Adipocyte (in vitro differentiated cells): ENCODE measurements at regions not wholly inside any gene's neighbourhood (a gene's known extent, or its start where the extent isn't known, plus 50 kb on each side); places are given as distances from the start of the nearest gene placed in this dataset.

ENCODE experiments used
- DNase-seq: peaks from one replicate; pipeline ENCODE4 v3.0.0-alpha.2; 2015; ENCODE audit warnings: low read depth
- H3K27me3 ChIP-seq: replicated peaks from 2 replicates; pipeline ENCODE4 v1.7.0; 2013; ENCODE audit warnings: mild to moderate bottlenecking, low read length, moderate library complexity; ENCODE audit not compliant: control insufficient read depth, insufficient read depth
- H3K36me3 ChIP-seq: 2 replicates; pipeline ENCODE4 v1.7.0; 2013; ENCODE audit warnings: low read length, mild to moderate bottlenecking, moderate library complexity; ENCODE audit not compliant: control insufficient read depth, insufficient read depth, severe bottlenecking
- H3K4me1 ChIP-seq: 2 replicates; pipeline ENCODE4 v1.7.0; 2013; ENCODE audit warnings: mild to moderate bottlenecking, low read length, moderate library complexity; ENCODE audit not compliant: control insufficient read depth, insufficient read depth
- H3K4me3 ChIP-seq: 2 replicates; pipeline ENCODE4 v1.7.0; 2013; ENCODE audit warnings: mild to moderate bottlenecking, low read length, moderate library complexity
- H3K9ac ChIP-seq: 2 replicates; pipeline ENCODE4 v1.7.0; 2013; ENCODE audit warnings: mild to moderate bottlenecking, low read length, moderate library complexity
- H3K9me3 ChIP-seq: 2 replicates; pipeline ENCODE4 v1.7.0; 2013; ENCODE audit warnings: mild to moderate bottlenecking, low read length, moderate library complexity; ENCODE audit not compliant: control insufficient read depth

DNA sequence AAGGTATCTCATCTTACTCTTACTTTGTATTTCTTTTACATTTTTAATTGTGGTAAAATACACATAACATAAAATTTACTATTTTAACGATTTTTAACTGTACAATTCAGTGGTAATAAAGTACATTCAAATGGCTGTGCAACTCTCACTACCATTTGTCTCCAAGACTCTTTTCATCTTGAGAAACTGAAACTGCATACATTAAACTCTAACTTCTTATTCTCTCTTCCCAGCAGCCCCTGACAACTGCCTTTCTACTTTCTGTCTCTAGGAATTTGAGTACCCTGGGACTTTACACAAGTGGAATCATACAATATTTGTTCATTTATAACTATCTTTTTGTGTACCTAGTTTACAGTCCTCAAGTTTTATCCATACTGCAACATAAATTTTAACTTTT is 725.8 kb upstream of the KIRREL3 start:
- Histone ChIP-seq H3K4me1 (no peaks in the 10 kb centered on the region), H3K9me3 (no peaks in the 10 kb centered on the region), H3K4me3 (no peak overlapping the region), H3K36me3 (no peaks in the 10 kb centered on the region), H3K27me3 (no peaks in the 10 kb centered on the region), H3K9ac (no peak overlapping the region)
- no peak for DNase-seq

DNA sequence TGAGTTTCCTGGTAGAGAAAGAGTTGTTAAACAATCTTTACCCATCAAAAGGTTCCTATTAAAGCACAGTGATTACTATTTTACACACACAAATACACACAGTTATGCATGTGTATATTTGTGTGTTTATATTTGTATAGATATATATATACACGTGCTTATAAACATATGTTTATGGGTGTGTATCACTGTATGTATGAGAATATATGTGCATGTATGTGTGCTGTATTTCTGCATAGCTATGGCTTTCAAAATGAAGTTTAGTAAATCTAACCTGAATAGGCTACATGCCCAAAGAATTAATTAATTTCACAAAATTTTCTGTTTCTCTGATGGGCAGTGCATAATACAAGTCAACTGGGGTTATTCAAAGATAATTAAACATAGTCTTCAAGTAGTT is 723.1 kb upstream of the KIRREL3 start:
- no peaks in the 10 kb centered on the region for H3K36me3 ChIP-seq
- no peak overlapping the region for H3K9ac ChIP-seq
- no peak overlapping the region for H3K4me3 ChIP-seq
- no peaks in the 10 kb centered on the region for H3K9me3 ChIP-seq
- no peaks in the 10 kb centered on the region for H3K27me3 ChIP-seq
- DNase-seq = no peak
- H3K4me1 ChIP-seq = no peaks in the 10 kb centered on the region

DNA sequence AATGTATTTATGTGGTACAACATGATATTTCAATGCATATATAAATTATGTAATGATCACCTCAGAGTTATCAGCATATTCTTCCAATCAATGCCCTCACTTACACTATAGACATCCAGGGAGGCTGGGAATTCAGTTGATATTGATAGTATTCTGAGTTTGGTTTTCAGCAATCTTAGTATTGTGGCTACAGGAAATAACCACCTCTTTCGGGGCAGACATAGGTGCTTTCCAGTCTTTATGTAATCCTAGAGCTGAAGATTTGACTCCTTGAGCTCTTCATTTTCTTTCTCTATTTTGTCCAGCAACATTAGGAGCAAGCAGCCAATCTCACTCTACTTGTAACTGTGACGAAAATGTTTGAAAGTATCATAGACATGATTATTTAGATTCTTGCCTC is 712.7 kb upstream of the KIRREL3 start:
- H3K4me1 ChIP-seq = no peaks in the 10 kb centered on the region
- no peaks in the 10 kb centered on the region for H3K36me3 ChIP-seq
- no peak overlapping the region for H3K9ac ChIP-seq
- no peak for DNase-seq
- no peaks in the 10 kb centered on the region for H3K27me3 ChIP-seq
- H3K4me3 ChIP-seq = no peak overlapping the region
- no peaks in the 10 kb centered on the region for H3K9me3 ChIP-seq

DNA sequence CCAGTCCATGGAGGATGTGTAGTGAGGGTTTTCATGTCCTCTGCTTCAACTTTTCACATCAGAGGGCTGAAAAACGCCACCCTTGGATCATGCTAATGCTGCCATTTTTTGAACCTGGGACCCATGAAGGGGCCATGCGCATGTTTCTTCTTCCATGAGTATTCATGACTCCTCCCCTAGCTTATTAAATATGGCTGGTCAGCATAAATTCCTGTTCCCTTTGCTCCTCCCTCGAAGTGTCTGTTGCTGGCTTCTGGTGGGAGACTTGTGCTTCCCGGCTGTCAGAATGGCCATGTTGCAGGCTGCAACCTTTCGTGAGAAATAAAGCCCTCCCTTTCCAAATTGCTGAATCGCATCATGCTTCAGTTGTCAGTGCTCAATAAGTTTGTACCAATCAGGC is 711.2 kb upstream of the KIRREL3 start:
- no peak for DNase-seq
- H3K9me3 ChIP-seq = no peaks in the 10 kb centered on the region
- no peaks in the 10 kb centered on the region for H3K36me3 ChIP-seq
- H3K27me3 ChIP-seq = no peaks in the 10 kb centered on the region
- no peak overlapping the region for H3K4me3 ChIP-seq
- H3K9ac ChIP-seq = no peak overlapping the region
- H3K4me1 ChIP-seq = no peaks in the 10 kb centered on the region

DNA sequence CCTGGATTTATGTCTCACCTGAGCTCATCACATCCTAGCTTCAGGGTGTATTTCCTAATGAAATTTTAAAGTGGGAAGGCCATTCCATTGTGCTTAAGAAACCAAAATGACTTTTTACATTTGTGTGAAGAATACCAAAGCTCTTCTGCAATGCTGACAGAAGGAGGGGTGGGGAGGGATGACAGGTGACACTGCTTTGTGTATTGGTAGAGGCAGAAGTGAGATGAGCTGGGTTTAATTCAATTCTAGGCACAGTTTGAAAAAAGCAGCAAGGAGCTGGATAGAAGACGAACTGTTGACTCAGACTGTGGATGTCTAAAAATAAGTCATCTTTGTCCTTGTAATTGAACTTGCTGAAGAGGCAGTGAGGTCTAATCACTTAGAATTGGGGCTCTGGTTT is 710.3 kb upstream of the KIRREL3 start:
- H3K4me3 ChIP-seq = no peak overlapping the region
- no peaks in the 10 kb centered on the region for H3K9me3 ChIP-seq
- H3K9ac ChIP-seq = no peak overlapping the region
- no peak for DNase-seq
- no peaks in the 10 kb centered on the region for H3K27me3 ChIP-seq
- H3K4me1 ChIP-seq = no peaks in the 10 kb centered on the region
- no peaks in the 10 kb centered on the region for H3K36me3 ChIP-seq

GRCh38 chr11:127709960-127710359 is 709.4 kb upstream of the KIRREL3 start:
- Histone ChIP-seq H3K9ac (no peak overlapping the region), H3K36me3 (no peaks in the 10 kb centered on the region), H3K4me1 (no peaks in the 10 kb centered on the region), H3K9me3 (no peaks in the 10 kb centered on the region), H3K4me3 (no peak overlapping the region), H3K27me3 (no peaks in the 10 kb centered on the region)
- no peak for DNase-seq

DNA sequence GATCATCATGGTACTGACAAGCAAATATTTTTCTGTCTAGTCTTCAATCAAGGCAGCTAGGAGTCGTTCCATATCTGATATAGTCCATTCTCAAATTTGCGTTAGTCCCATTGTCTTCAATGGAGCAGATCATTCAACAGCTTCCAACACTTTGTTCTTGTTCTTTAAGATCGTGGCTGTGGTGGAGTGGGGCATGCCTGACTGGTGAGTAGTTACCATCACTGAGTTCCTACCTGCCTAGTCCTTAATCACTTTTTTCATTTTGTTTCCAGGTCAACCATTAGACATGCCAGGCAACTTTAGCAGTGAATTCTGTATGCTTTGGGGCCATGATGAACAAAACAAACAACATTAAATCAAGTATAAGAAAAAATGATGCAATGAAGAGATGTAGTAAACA is 693.1 kb upstream of the KIRREL3 start:
- Histone ChIP-seq H3K4me3 (no peak overlapping the region), H3K36me3 (no peaks in the 10 kb centered on the region), H3K4me1 (no peaks in the 10 kb centered on the region), H3K27me3 (no peaks in the 10 kb centered on the region), H3K9ac (no peak overlapping the region), H3K9me3 (peaks cover 6% of the 10 kb centered on the region)
- DNase-seq = no peak

DNA sequence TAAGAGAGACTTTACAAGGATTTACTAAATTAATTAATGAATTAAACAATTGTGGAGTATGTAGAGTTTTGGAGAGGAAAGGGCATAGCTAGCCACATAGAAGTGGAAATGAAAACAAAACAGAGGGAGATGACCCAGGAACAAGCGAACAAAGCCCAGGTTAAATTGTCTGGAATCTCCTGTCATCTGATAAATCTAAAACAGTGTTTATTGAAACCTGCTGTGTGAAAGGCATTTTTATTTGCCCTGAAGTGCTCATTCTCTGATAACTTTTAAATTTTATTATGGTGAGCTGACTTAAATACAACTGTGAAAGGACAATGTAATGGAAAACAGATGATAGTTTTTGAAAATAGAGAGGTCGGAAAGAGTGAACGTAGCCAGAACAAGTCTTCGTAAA is 682.8 kb upstream of the KIRREL3 start:
- no peaks in the 10 kb centered on the region for H3K27me3 ChIP-seq
- no peaks in the 10 kb centered on the region for H3K4me1 ChIP-seq
- H3K9ac ChIP-seq = no peak overlapping the region
- no peak overlapping the region for H3K4me3 ChIP-seq
- no peaks in the 10 kb centered on the region for H3K36me3 ChIP-seq
- DNase-seq = no peak
- no peaks in the 10 kb centered on the region for H3K9me3 ChIP-seq

DNA sequence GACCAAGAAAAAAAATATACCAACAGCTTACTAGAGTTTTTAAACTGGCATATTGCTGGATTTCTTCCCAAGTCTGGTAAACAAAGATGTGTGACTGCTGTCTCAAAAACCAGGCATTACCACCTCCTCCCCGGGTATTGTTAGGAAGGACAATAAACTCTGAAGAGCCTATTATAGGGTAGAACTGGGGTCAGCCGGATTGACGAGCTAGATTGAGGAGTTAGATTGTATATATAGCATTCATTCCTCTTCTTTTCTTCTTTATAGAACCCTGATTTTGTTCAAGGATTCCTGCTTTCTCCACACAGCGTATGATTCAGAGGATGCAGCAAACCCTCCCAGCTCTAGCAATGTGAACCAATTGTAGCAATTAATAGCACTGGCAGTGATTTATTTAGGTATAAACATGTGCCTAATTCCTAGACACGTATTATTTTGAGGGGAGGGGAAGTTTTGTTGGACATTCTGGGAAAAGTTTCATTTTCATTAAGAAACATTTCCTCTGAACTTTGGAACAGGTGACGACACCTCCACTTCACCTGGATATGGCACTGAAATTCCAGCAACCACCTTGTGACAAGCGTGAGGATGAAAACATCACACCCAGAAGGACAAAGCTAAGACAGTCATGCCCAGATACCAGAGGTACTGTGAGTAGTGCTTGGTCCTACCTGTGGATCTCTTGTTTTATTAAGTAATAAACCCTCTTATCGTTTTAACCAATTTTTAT is 679.4 kb upstream of the KIRREL3 start:
- H3K9ac ChIP-seq = no peak overlapping the region
- no peaks in the 10 kb centered on the region for H3K27me3 ChIP-seq
- no peaks in the 10 kb centered on the region for H3K36me3 ChIP-seq
- no peak for DNase-seq
- H3K4me1 ChIP-seq = no peaks in the 10 kb centered on the region
- H3K9me3 ChIP-seq = no peaks in the 10 kb centered on the region
- H3K4me3 ChIP-seq = no peak overlapping the region

DNA sequence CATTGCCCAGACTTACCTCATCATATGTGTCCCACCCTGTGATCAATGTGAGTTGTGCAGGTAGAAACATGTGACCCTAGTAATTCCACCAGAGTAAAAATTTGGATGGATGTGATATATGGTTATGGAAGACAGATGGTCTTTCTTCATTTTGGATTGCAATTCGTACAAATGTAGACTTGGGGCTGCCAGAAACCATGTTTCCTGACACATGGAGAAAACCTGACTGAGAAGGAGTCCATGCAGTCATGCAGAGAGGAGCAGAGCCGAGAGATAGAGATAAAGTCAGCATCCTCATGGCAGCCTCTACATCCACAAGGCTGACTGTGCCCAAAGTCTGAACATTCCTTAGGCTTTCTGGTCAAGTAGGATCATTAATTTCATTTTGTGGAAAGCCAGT is 678.1 kb upstream of the KIRREL3 start:
- Histone ChIP-seq H3K9ac (no peak overlapping the region), H3K4me1 (no peaks in the 10 kb centered on the region), H3K4me3 (no peak overlapping the region), H3K27me3 (no peaks in the 10 kb centered on the region), H3K9me3 (no peaks in the 10 kb centered on the region), H3K36me3 (no peaks in the 10 kb centered on the region)
- DNase-seq = no peak

- Histone ChIP-seq H3K4me1 (no peaks in the 10 kb centered on the region), H3K9ac (no peak overlapping the region), H3K4me3 (no peak overlapping the region), H3K27me3 (no peaks in the 10 kb centered on the region), H3K9me3 (no peaks in the 10 kb centered on the region), H3K36me3 (no peaks in the 10 kb centered on the region)
- DNase-seq = no peak
Measured at GRCh38 chr11:127677660-127678425, 677.3 kb upstream of the KIRREL3 start.
